ENCODE measurements at regions not wholly inside any gene's neighbourhood (a gene's known extent, or its start where the extent isn't known, plus 50 kb on each side); places are given as distances from the start of the nearest gene placed in this dataset.

GRCh38 chr6:44531442-44532015 is 144.0 kb downstream of the CDC5L start:
- H3K4me3 ChIP-seq (IDR thresholded peaks at IDR 0.05; ENCODE audit: insufficient read depth, low read depth, low read length): no peak overlapping the region
- H2AFZ ChIP-seq (ENCODE audit: low read depth): no peak overlapping the region
- H3K36me3 ChIP-seq (ENCODE audit: insufficient read depth): no peaks in the 10 kb centered on the region
- H3K79me2 ChIP-seq (ENCODE audit: insufficient read depth, low read depth): no peaks in the 10 kb centered on the region
- no peaks in the 10 kb centered on the region for H3K27me3 ChIP-seq (ENCODE audit: insufficient read depth, low read depth)
- peaks cover 24% of the 10 kb centered on the region for H3K4me1 ChIP-seq (ENCODE audit: low read depth, poor library complexity, severe bottlenecking)
- no peak overlapping the region for H3K9ac ChIP-seq
- H3K27ac ChIP-seq: no peak overlapping the region
- no peak overlapping the region for H3K4me2 ChIP-seq
- no peaks in the 10 kb centered on the region for H4K20me1 ChIP-seq (ENCODE audit: insufficient read depth)
- no peak for TF ChIP-seq CTCF (conservative IDR thresholded peaks at IDR 0.05; ENCODE audit: low read depth, low read length)

GRCh38 chr6:44533421-44533820 is 145.9 kb downstream of the CDC5L start:
- no peaks in the 10 kb centered on the region for H4K20me1 ChIP-seq (ENCODE audit: insufficient read depth)
- peaks cover 5% of the 10 kb centered on the region for H3K4me1 ChIP-seq (ENCODE audit: low read depth, poor library complexity, severe bottlenecking)
- H3K4me2 ChIP-seq: no peak overlapping the region
- TF ChIP-seq CTCF (conservative IDR thresholded peaks at IDR 0.05; ENCODE audit: low read depth, low read length): no peak
- H3K27me3 ChIP-seq (ENCODE audit: insufficient read depth, low read depth): no peaks in the 10 kb centered on the region
- no peak overlapping the region for H2AFZ ChIP-seq (ENCODE audit: low read depth)
- H3K27ac ChIP-seq: no peak overlapping the region
- no peak overlapping the region for H3K9ac ChIP-seq
- no peak overlapping the region for H3K4me3 ChIP-seq (IDR thresholded peaks at IDR 0.05; ENCODE audit: insufficient read depth, low read depth, low read length)
- H3K79me2 ChIP-seq (ENCODE audit: insufficient read depth, low read depth): no peaks in the 10 kb centered on the region
- no peaks in the 10 kb centered on the region for H3K36me3 ChIP-seq (ENCODE audit: insufficient read depth)

GRCh38 chr6:44534291-44534690 is 146.8 kb downstream of the CDC5L start:
- no peaks in the 10 kb centered on the region for H3K4me1 ChIP-seq (ENCODE audit: low read depth, poor library complexity, severe bottlenecking)
- no peak overlapping the region for H3K4me3 ChIP-seq (IDR thresholded peaks at IDR 0.05; ENCODE audit: insufficient read depth, low read depth, low read length)
- no peak overlapping the region for H3K9ac ChIP-seq
- no peak overlapping the region for H2AFZ ChIP-seq (ENCODE audit: low read depth)
- H3K79me2 ChIP-seq (ENCODE audit: insufficient read depth, low read depth): no peaks in the 10 kb centered on the region
- H3K27ac ChIP-seq: no peak overlapping the region
- no peak overlapping the region for H3K4me2 ChIP-seq
- no peaks in the 10 kb centered on the region for H3K27me3 ChIP-seq (ENCODE audit: insufficient read depth, low read depth)
- TF ChIP-seq CTCF (conservative IDR thresholded peaks at IDR 0.05; ENCODE audit: low read depth, low read length): no peak
- no peaks in the 10 kb centered on the region for H3K36me3 ChIP-seq (ENCODE audit: insufficient read depth)
- H4K20me1 ChIP-seq (ENCODE audit: insufficient read depth): no peaks in the 10 kb centered on the region

GRCh38 chr6:44535446-44535845 is 147.9 kb downstream of the CDC5L start:
- no peak overlapping the region for H3K9ac ChIP-seq
- H3K4me1 ChIP-seq (ENCODE audit: low read depth, poor library complexity, severe bottlenecking): no peaks in the 10 kb centered on the region
- H2AFZ ChIP-seq (ENCODE audit: low read depth): no peak overlapping the region
- H4K20me1 ChIP-seq (ENCODE audit: insufficient read depth): no peaks in the 10 kb centered on the region
- H3K4me2 ChIP-seq: no peak overlapping the region
- H3K4me3 ChIP-seq (IDR thresholded peaks at IDR 0.05; ENCODE audit: insufficient read depth, low read depth, low read length): no peak overlapping the region
- no peak for TF ChIP-seq CTCF (conservative IDR thresholded peaks at IDR 0.05; ENCODE audit: low read depth, low read length)
- H3K36me3 ChIP-seq (ENCODE audit: insufficient read depth): no peaks in the 10 kb centered on the region
- no peak overlapping the region for H3K27ac ChIP-seq
- no peaks in the 10 kb centered on the region for H3K27me3 ChIP-seq (ENCODE audit: insufficient read depth, low read depth)
- no peaks in the 10 kb centered on the region for H3K79me2 ChIP-seq (ENCODE audit: insufficient read depth, low read depth)

Measured in KMS-11 (cell line).